ENCODE measurements at regions not wholly inside any gene's neighbourhood (a gene's known extent, or its start where the extent isn't known, plus 50 kb on each side); places are given as distances from the start of the nearest gene placed in this dataset.

DNA sequence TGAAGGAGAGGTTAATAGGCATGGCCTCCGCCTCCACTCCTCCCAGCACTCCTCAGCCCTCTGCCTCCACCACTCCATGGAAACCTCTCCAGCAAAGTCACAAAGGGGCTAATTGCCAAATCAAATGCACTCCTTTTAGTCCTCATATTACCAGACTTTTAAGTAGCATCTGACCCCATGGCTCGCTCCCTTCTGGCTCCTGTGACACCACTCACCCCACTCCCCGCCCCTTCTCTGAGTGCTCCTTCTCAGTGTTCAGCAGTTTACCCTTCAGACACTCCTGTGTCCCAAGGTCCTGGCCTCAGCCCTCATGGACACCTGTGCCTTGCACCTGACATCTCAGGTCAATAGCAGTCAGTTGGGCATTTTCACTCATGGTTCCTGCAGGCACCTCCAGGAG lies 243.5 kb upstream of the CCL2 start:
- TF ChIP-seq, protein P1, sequence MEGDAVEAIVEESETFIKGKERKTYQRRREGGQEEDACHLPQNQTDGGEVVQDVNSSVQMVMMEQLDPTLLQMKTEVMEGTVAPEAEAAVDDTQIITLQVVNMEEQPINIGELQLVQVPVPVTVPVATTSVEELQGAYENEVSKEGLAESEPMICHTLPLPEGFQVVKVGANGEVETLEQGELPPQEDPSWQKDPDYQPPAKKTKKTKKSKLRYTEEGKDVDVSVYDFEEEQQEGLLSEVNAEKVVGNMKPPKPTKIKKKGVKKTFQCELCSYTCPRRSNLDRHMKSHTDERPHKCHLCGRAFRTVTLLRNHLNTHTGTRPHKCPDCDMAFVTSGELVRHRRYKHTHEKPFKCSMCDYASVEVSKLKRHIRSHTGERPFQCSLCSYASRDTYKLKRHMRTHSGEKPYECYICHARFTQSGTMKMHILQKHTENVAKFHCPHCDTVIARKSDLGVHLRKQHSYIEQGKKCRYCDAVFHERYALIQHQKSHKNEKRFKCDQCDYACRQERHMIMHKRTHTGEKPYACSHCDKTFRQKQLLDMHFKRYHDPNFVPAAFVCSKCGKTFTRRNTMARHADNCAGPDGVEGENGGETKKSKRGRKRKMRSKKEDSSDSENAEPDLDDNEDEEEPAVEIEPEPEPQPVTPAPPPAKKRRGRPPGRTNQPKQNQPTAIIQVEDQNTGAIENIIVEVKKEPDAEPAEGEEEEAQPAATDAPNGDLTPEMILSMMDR (IDR thresholded peaks at IDR 0.05; ENCODE audit: low read depth, low read length), result no peak
- no peak for TF ChIP-seq EZH2phosphoT487 (IDR thresholded peaks at IDR 0.05; ENCODE audit: low read depth)

All from OCI-LY3 (cell line).